H1 (cell line): ENCODE measurements at regions not wholly inside any gene's neighbourhood (a gene's known extent, or its start where the extent isn't known, plus 50 kb on each side); places are given as distances from the start of the nearest gene placed in this dataset.

Source experiments
- CTCF ChIA-PET: fragments of 300-600 bp; sonication (Branson Sonifier 250); formaldehyde crosslinking; loops from one replicate; lab custom pipeline; 2021; ENCODE audit not compliant: partially characterized antibody; lab: Charles Lee
- POLR2A ChIA-PET: fragments of 300-600 bp; sonication (Branson Sonifier 250); formaldehyde crosslinking; loops from one replicate; lab custom pipeline; 2021; ENCODE audit warnings: inconsistent platforms; ENCODE audit not compliant: partially characterized antibody; lab: Charles Lee
- DNase-seq, 2 experiments: peaks; one replicate each; pipeline versions ENCODE4 v3.0.0 to v3.0.0-alpha.2; 2010 to 2022; ENCODE audit warnings: low spot score in 2 of 2, low read depth in 1 of 2, mixed read lengths in 1 of 2
- FAIRE-seq: peaks from 2 replicates; lab custom pipeline; 2011; peaks lifted over from hg19 to GRCh38; lab: Jason Lieb, UNC
- H2AFZ ChIP-seq: 2 replicates; pipeline ENCODE4 v1.8.1; 2012; ENCODE audit warnings: low read length, inconsistent platforms
- H2AK5ac ChIP-seq: 2 replicates; pipeline ENCODE4 v1.6.1; 2013; ENCODE audit warnings: low read depth, low read length
- H2BK120ac ChIP-seq: replicated peaks from 2 replicates; pipeline ENCODE3; 2013; ENCODE audit warnings: low read depth, low read length, inconsistent platforms
- H2BK12ac ChIP-seq: 2 replicates; pipeline ENCODE4 v1.6.1; 2013; ENCODE audit warnings: low read depth, low read length
- H2BK15ac ChIP-seq: 2 replicates; pipeline ENCODE4 v1.6.1; 2013; ENCODE audit warnings: low read length
- H2BK20ac ChIP-seq: 2 replicates; pipeline ENCODE4 v1.6.1; 2013; ENCODE audit warnings: low read length
- H2BK5ac ChIP-seq: 2 replicates; pipeline ENCODE4 v1.6.1; 2013; ENCODE audit warnings: low read depth, low read length
- H3K14ac ChIP-seq: 2 replicates; pipeline ENCODE4 v1.6.1; 2013; ENCODE audit warnings: inconsistent platforms; ENCODE audit not compliant: insufficient read length
- H3K18ac ChIP-seq: 2 replicates; pipeline ENCODE4 v1.6.1; 2013; ENCODE audit warnings: low read length; ENCODE audit errors: extremely low read depth
- H3K23ac ChIP-seq: 2 replicates; pipeline ENCODE4 v1.6.1; 2013; ENCODE audit warnings: inconsistent platforms; ENCODE audit not compliant: insufficient read length
- H3K23me2 ChIP-seq: 2 replicates; pipeline ENCODE4 v1.6.1; 2013; ENCODE audit warnings: low read depth, low read length
- H3K27ac ChIP-seq: 2 replicates; pipeline ENCODE4 v1.6.1; 2011; ENCODE audit warnings: low read depth, low read length, inconsistent platforms
- H3K27me3 ChIP-seq, 4 experiments: replicated peaks in 1 of 4; 1 replicate in 1 of 4; 2 replicates in 3 of 4; pipeline versions ENCODE4 v1.6.1 to v1.8.1; 2011 to 2013; ENCODE audit warnings: low read length in 3 of 4, mild to moderate bottlenecking in 3 of 4, inconsistent platforms in 2 of 4, mixed read lengths in 2 of 4, moderate library complexity in 1 of 4; ENCODE audit not compliant: control insufficient read depth in 3 of 4, insufficient read depth in 3 of 4; ENCODE audit errors: extremely low read depth in 1 of 4
- H3K36me3 ChIP-seq, 4 experiments: 2 replicates each; pipeline versions ENCODE4 v1.6.1 to v1.8.1; 2011 to 2013; ENCODE audit warnings: mild to moderate bottlenecking in 4 of 4, low read length in 3 of 4, moderate library complexity in 2 of 4, control low read depth in 1 of 4, inconsistent platforms in 1 of 4; ENCODE audit not compliant: insufficient read depth in 4 of 4, control insufficient read depth in 2 of 4
- H3K4ac ChIP-seq: replicated peaks from 2 replicates; pipeline ENCODE3; 2013; ENCODE audit warnings: low read length, low read depth, mixed read lengths, inconsistent platforms; ENCODE audit not compliant: insufficient read length
- H3K4me1 ChIP-seq, 4 experiments: replicated peaks in 1 of 4; 1 replicate in 1 of 4; 2 replicates in 3 of 4; pipeline versions ENCODE4 v1.6.1 to v1.8.1; 2011 to 2013; ENCODE audit warnings: low read length in 3 of 4, inconsistent platforms in 2 of 4, mixed read lengths in 1 of 4; ENCODE audit not compliant: insufficient read depth in 4 of 4, control insufficient read depth in 3 of 4
- H3K4me2 ChIP-seq, 2 experiments: 2 replicates each; pipeline versions ENCODE4 v1.6.1 to v1.8.1; 2011 to 2013; ENCODE audit warnings: low read depth in 2 of 2, low read length in 2 of 2, control low read depth in 1 of 2, inconsistent platforms in 1 of 2, mild to moderate bottlenecking in 1 of 2; ENCODE audit not compliant: insufficient read depth in 1 of 2
- H3K4me3 ChIP-seq, 4 experiments: fragments of 200-600, 300-600 bp in 1 of 4; sonication (generic), shearing (Covaris generic), sonication (Bioruptor Twin) in 1 of 4; 2 replicates each; pipeline versions ENCODE4 v1.5.1 to v1.8.1; 2011 to 2016; ENCODE audit warnings: low read length in 4 of 4, low read depth in 3 of 4, control low read depth in 2 of 4, inconsistent platforms in 2 of 4, mild to moderate bottlenecking in 2 of 4, mixed read lengths in 1 of 4, moderate library complexity in 1 of 4; ENCODE audit not compliant: insufficient read depth in 2 of 4; ENCODE audit errors: extremely low read depth in 1 of 4
- H3K56ac ChIP-seq: replicated peaks from 2 replicates; pipeline ENCODE3; 2013; ENCODE audit warnings: low read depth, mild to moderate bottlenecking, mixed read lengths, low read length, inconsistent platforms; ENCODE audit not compliant: insufficient read length
- H3K79me1 ChIP-seq: 2 replicates; pipeline ENCODE4 v1.6.1; 2013; ENCODE audit warnings: low read depth, low read length, control low read depth
- H3K79me2 ChIP-seq, 2 experiments: 2 replicates each; pipeline versions ENCODE4 v1.6.1 to v1.8.1; 2012 to 2013; ENCODE audit warnings: low read length in 2 of 2, mild to moderate bottlenecking in 2 of 2, inconsistent platforms in 1 of 2; ENCODE audit not compliant: insufficient read depth in 2 of 2, control insufficient read depth in 1 of 2
- H3K9ac ChIP-seq, 4 experiments: replicated peaks in 1 of 4; 1 replicate in 1 of 4; 2 replicates in 3 of 4; pipeline versions ENCODE4 v1.6.1 to v1.8.1; 2011 to 2013; ENCODE audit warnings: low read depth in 3 of 4, low read length in 3 of 4, control low read depth in 2 of 4, mild to moderate bottlenecking in 2 of 4, moderate library complexity in 2 of 4, inconsistent platforms in 1 of 4; ENCODE audit errors: extremely low read depth in 1 of 4
- H3K9me3 ChIP-seq, 2 experiments: 2 replicates each; pipeline versions ENCODE4 v1.6.1 to v1.8.1; 2012 to 2013; ENCODE audit warnings: mild to moderate bottlenecking in 2 of 2, moderate library complexity in 2 of 2, control low read depth in 1 of 2, inconsistent platforms in 1 of 2, low read depth in 1 of 2, low read length in 1 of 2, mixed read lengths in 1 of 2; ENCODE audit not compliant: insufficient read depth in 2 of 2
- H4K20me1 ChIP-seq, 2 experiments: replicated peaks in 1 of 2; 2 replicates each; pipeline versions ENCODE3 to v1.8.1; 2011 to 2013; ENCODE audit warnings: inconsistent platforms in 2 of 2, low read length in 2 of 2, mild to moderate bottlenecking in 1 of 2; ENCODE audit not compliant: insufficient read depth in 2 of 2, control insufficient read depth in 1 of 2
- H4K5ac ChIP-seq: 2 replicates; pipeline ENCODE4 v1.6.1; 2013; ENCODE audit warnings: low read length, low read depth, mixed read lengths, inconsistent platforms; ENCODE audit not compliant: insufficient read length
- H4K8ac ChIP-seq: 2 replicates; pipeline ENCODE4 v1.8.0; 2013; ENCODE audit warnings: mild to moderate bottlenecking, moderate library complexity, low read length, inconsistent platforms; ENCODE audit not compliant: insufficient read depth; ENCODE audit errors: extremely low read depth
- H4K91ac ChIP-seq: replicated peaks from 2 replicates; pipeline ENCODE3; 2013; ENCODE audit warnings: low read length, mixed read lengths, inconsistent platforms; ENCODE audit not compliant: insufficient read length
- TF ChIP-seq, protein P1 (sequence below), 3 experiments: IDR thresholded peaks; 1 replicate in 2 of 3; 2 replicates in 1 of 3; pipeline versions ENCODE4 v1.5.1 to v1.6.1; 2011; ENCODE audit warnings: low read length in 3 of 3, mild to moderate bottlenecking in 3 of 3, inconsistent platforms in 2 of 3, low read depth in 1 of 3, moderate library complexity in 1 of 3; ENCODE audit not compliant: insufficient read depth in 1 of 3; ENCODE audit errors: control extremely low read depth in 1 of 3

DNA sequence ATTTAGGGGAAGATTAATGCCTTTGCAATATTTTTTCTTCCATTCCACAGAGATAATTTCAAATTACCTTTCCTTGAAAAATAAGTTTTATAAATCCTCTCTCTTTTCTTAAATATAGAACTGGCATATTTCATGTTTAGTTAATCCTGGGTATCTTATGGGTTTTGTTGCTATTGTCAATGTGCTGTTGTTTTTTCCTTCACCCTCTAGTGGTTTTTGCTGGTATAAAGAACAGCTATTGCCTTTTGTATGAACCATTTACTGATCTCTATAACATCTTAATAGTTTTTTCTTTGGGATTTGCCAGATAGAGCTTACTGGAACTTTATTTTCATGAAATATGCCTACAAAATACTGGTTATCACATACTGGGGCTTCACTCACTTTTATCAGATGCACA is 359.6 kb upstream of the DPPA4 start:
- Histone ChIP-seq H3K56ac (no peak overlapping the region), H3K9me3 (0 out of 4 replicates have a peak, but pooled peaks cover 0 to 3% of the 10 kb centered on the region in 2 experiments), H3K9ac (no peak overlapping the region), H2AK5ac (no peak overlapping the region), H3K23me2 (no peaks in the 10 kb centered on the region), H2BK15ac (no peak overlapping the region), H3K79me1 (no peaks in the 10 kb centered on the region), H3K27ac (no peak overlapping the region), H3K23ac (no peak overlapping the region), H4K20me1 (no peaks in the 10 kb centered on the region), H4K91ac (no peak overlapping the region), H3K4me2 (no peak overlapping the region), H3K14ac (no peak overlapping the region), H4K8ac (no peak overlapping the region), H2BK5ac (no peak overlapping the region), H2AFZ (no peak overlapping the region), H3K18ac (no peak overlapping the region), H3K4ac (no peak overlapping the region), H4K5ac (no peak overlapping the region), H2BK120ac (no peak overlapping the region), H3K36me3 (no peaks in the 10 kb centered on the region), H3K27me3 (no peaks in the 10 kb centered on the region), H2BK20ac (no peak overlapping the region), H2BK12ac (no peak overlapping the region), H3K4me1 (no peaks in the 10 kb centered on the region), H3K4me3 (no peak overlapping the region), H3K79me2 (no peaks in the 10 kb centered on the region)
- CTCF ChIA-PET: interaction anchor here (1.2 to 1.3 kb wide), 2 partner anchors 9 to 165 kb away, joined by 3 to 7 read pairs; no protein-coding TSS in a partner anchor
- POLR2A ChIA-PET: no interaction called here
- no peak for FAIRE-seq
- DNase-seq: no peak
- TF ChIP-seq, protein P1, sequence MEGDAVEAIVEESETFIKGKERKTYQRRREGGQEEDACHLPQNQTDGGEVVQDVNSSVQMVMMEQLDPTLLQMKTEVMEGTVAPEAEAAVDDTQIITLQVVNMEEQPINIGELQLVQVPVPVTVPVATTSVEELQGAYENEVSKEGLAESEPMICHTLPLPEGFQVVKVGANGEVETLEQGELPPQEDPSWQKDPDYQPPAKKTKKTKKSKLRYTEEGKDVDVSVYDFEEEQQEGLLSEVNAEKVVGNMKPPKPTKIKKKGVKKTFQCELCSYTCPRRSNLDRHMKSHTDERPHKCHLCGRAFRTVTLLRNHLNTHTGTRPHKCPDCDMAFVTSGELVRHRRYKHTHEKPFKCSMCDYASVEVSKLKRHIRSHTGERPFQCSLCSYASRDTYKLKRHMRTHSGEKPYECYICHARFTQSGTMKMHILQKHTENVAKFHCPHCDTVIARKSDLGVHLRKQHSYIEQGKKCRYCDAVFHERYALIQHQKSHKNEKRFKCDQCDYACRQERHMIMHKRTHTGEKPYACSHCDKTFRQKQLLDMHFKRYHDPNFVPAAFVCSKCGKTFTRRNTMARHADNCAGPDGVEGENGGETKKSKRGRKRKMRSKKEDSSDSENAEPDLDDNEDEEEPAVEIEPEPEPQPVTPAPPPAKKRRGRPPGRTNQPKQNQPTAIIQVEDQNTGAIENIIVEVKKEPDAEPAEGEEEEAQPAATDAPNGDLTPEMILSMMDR (IDR thresholded peaks at IDR 0.05; ENCODE audit: control extremely low read depth in 1 of 3, insufficient read depth in 1 of 3, low read depth in 1 of 3, low read length in 3 of 3): peak in 1 of 3 experiments; percentile 16; a peak in 1 of 4 replicates
